IMR-90 (cell line): ENCODE measurements at regions not wholly inside any gene's neighbourhood (a gene's known extent, or its start where the extent isn't known, plus 50 kb on each side); places are given as distances from the start of the nearest gene placed in this dataset.

Experiments
- BHLHE40 ChIP-seq: fragments of 150-350 bp; IDR thresholded peaks from 2 replicates; pipeline ENCODE4 v1.6.1; 2016; ENCODE audit warnings: mild to moderate bottlenecking, low read depth, low read length
- CEBPB ChIP-seq: IDR thresholded peaks from 2 replicates; pipeline ENCODE4 v1.6.1; 2012; ENCODE audit warnings: low read depth, low read length, improper control_type of control experiment
- ELK1 ChIP-seq: fragments of 150-350 bp; IDR thresholded peaks from 2 replicates; pipeline ENCODE4 v1.6.1; 2016; ENCODE audit warnings: low read depth, mild to moderate bottlenecking, low read length, moderate library complexity, borderline replicate concordance
- FOS ChIP-seq: fragments of 150-350 bp; IDR thresholded peaks from 2 replicates; pipeline ENCODE4 v1.6.1; 2016; ENCODE audit warnings: low read depth, low read length
- POLR2A ChIP-seq: IDR thresholded peaks from 2 replicates; pipeline ENCODE4 v1.6.1; 2012; ENCODE audit warnings: mild to moderate bottlenecking, low read depth, low read length
- RAD21 ChIP-seq: IDR thresholded peaks from 2 replicates; pipeline ENCODE4 v1.6.1; 2012; ENCODE audit warnings: low read length, improper control_type of control experiment
- RCOR1 ChIP-seq: IDR thresholded peaks from 2 replicates; pipeline ENCODE4 v1.6.1; 2012; ENCODE audit warnings: mild to moderate bottlenecking, low read length, improper control_type of control experiment; ENCODE audit not compliant: insufficient replicate concordance
- RFX5 ChIP-seq: IDR thresholded peaks from 2 replicates; pipeline ENCODE4 v1.8.0; 2012; ENCODE audit warnings: low read depth, mild to moderate bottlenecking, low read length, moderate library complexity
- SMC3 ChIP-seq: fragments of 150-350 bp; IDR thresholded peaks from 2 replicates; pipeline ENCODE4 v1.6.1; 2016; ENCODE audit warnings: low read depth, mild to moderate bottlenecking, antibody characterized with exemption, low read length, moderate library complexity
- USF2 ChIP-seq: fragments of 150-350 bp; IDR thresholded peaks from 2 replicates; pipeline ENCODE4 v1.6.1; 2017; ENCODE audit warnings: mild to moderate bottlenecking, antibody characterized with exemption, low read length, low read depth
- TF ChIP-seq, protein P1 (sequence below): conservative IDR thresholded peaks from 2 replicates; pipeline ENCODE4 v1.5.1; 2012; ENCODE audit warnings: mild to moderate bottlenecking, low read depth, low read length, improper control_type of control experiment

DNA sequence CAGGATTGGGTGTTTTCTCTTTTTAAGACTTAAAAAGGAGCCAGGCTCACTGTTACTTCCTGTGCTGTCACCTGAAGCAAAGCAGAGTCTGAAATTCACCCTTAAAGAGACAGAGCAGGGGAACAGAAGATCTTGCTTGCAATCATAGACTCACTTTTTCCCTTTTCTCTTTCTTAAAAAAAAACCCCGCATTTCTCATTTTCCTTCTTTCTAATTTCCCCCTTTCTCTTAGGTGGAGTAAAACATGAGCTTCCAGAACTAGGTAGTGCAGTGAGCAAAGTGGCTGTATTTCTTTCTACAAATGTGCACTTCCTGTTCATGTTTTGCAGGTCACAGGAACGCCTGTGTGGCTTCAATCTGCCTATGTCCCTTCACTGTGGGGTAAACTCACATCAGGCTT, 381.2 kb downstream of the LPIN1 start:
- TF ChIP-seq, protein P1, sequence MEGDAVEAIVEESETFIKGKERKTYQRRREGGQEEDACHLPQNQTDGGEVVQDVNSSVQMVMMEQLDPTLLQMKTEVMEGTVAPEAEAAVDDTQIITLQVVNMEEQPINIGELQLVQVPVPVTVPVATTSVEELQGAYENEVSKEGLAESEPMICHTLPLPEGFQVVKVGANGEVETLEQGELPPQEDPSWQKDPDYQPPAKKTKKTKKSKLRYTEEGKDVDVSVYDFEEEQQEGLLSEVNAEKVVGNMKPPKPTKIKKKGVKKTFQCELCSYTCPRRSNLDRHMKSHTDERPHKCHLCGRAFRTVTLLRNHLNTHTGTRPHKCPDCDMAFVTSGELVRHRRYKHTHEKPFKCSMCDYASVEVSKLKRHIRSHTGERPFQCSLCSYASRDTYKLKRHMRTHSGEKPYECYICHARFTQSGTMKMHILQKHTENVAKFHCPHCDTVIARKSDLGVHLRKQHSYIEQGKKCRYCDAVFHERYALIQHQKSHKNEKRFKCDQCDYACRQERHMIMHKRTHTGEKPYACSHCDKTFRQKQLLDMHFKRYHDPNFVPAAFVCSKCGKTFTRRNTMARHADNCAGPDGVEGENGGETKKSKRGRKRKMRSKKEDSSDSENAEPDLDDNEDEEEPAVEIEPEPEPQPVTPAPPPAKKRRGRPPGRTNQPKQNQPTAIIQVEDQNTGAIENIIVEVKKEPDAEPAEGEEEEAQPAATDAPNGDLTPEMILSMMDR = no peak
- TF ChIP-seq CEBPB (no peak), BHLHE40 (no peak), RCOR1 (no peak), POLR2A (no peak), ELK1 (no peak), SMC3 (no peak), USF2 (no peak), RFX5 (no peak), FOS (no peak), RAD21 (no peak)
